Gastroesophageal sphincter (tissue), 4 donors: ENCODE measurements at regions not wholly inside any gene's neighbourhood (a gene's known extent, or its start where the extent isn't known, plus 50 kb on each side); places are given as distances from the start of the nearest gene placed in this dataset.
"Not testable (repeated sequence)": the region's sequence is repeated elsewhere in the genome, so short reads cannot be mapped to it uniquely, and the experiment has no call there.

Source experiments
- ATAC-seq: fragments of 150-250 bp; one replicate; pipeline ENCODE4 v1.9.1; 2016; ENCODE audit warnings: mild to moderate bottlenecking, moderate library complexity
- H3K27ac ChIP-seq, 4 donors: fragments of 200-600 bp; sonication (generic) in 3 of 4; 1 replicate in 3 of 4; 2 replicates in 1 of 4; pipeline ENCODE4 v1.5.1; 2016 to 2019
- H3K27me3 ChIP-seq: fragments of 200-600 bp; sonication (generic); one replicate; pipeline ENCODE4 v1.5.1; 2019
- H3K36me3 ChIP-seq, 2 donors: fragments of 200-600 bp; sonication (generic); one replicate each; pipeline ENCODE4 v1.5.1; 2019; ENCODE audit warnings: control low read depth in 1 of 2
- H3K4me1 ChIP-seq, 3 donors: fragments of 200-600 bp; sonication (generic); 1 replicate in 2 of 3; 2 replicates in 1 of 3; pipeline ENCODE4 v1.5.1; 2016 to 2019; ENCODE audit warnings: control low read depth in 2 of 3
- H3K4me3 ChIP-seq, 2 donors: fragments of 200-600 bp; sonication (generic); one replicate each; pipeline ENCODE4 v1.5.1; 2019; ENCODE audit warnings: mild to moderate bottlenecking in 1 of 2, moderate library complexity in 1 of 2
- H3K9me3 ChIP-seq, 3 donors: fragments of 200-600 bp; sonication (generic); one replicate each; pipeline ENCODE4 v1.5.1; 2017 to 2019; ENCODE audit warnings: control low read depth in 2 of 3
- EP300 ChIP-seq: sonication (generic); formaldehyde crosslinking; IDR thresholded peaks from one replicate; pipeline ENCODE4 v1.6.1; 2017; ENCODE audit warnings: antibody characterized with exemption, mild to moderate bottlenecking
- POLR2A ChIP-seq, 2 donors: fragments of 450-650 bp; IDR thresholded peaks; one replicate each; pipeline ENCODE4 v1.6.1; 2017; ENCODE audit warnings: antibody characterized with exemption in 2 of 2, mild to moderate bottlenecking in 2 of 2, moderate library complexity in 1 of 2
- POLR2AphosphoS5 ChIP-seq: sonication (generic); formaldehyde crosslinking; IDR thresholded peaks from one replicate; pipeline ENCODE4 v1.6.1; 2017; ENCODE audit warnings: antibody characterized with exemption
- WGBS, 2 donors: methylation state at CpG; one replicate each; pipeline ENCODE4 v1.1.5; 2018; ENCODE audit warnings: low coverage in 1 of 2; 5-methylcytosine and 5-hydroxymethylcytosine counted together
- TF ChIP-seq, protein P1 (sequence below), 4 experiments: fragments of 200-600 bp in 2 of 4; fragments of 450-650 bp in 2 of 4; sonication (generic) in 1 of 4; IDR thresholded peaks; one replicate each; pipeline ENCODE4 v1.5.1; 2017 to 2019; ENCODE audit warnings: antibody characterized with exemption in 4 of 4, mild to moderate bottlenecking in 2 of 4, moderate library complexity in 2 of 4

DNA sequence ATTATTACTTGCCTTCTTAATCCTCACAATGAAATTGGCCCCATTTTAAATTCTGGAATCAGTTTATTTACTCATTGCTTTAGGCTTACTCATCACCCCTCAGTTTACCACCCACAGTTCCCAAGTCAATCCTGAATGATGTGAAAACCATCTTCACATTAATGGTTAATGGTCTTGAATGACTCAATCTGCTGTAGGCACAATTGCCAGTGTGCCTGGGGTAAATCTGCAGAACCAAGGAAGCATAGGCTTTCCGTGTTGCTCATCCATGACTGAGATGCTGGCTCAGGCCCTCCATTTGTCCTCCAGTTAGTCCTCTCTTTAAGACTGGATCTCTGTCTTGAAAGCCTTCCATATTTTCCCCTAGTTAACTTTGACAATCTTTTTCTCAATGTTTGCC lies 164.5 kb downstream of the PMAIP1 start:
- WGBS, 2 donors = 75 to 83% methylated on average over 1 of the region's 1 CpG

DNA sequence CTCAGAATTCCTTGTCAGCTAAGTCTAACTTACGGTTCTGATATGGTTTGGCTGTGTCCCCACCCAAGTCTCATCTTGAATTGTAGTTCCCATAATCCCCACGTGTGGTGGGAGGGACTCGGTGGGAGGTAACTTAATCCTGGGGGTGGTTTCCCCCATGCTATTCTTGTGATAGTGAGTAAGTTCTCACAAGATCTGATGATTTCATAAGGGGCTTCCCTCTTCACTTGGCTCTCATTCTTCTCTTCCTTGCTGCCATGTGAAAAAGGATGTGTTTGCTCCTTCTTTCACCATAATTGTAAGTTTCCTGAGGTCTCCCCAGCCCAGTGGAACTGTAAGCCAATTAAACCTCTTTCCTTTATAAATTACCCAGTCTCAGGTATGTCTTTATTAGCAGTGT lies 163.0 kb downstream of the PMAIP1 start:
- WGBS, 2 donors = 76% methylated on average over 3 of the region's 3 CpGs; no CpG with 5 or more reads in 1 of the 2 donors
- H3K27me3 ChIP-seq, ATAC-seq, H3K36me3 ChIP-seq, H3K4me3 ChIP-seq, H3K9me3 ChIP-seq, H3K27ac ChIP-seq: not testable (repeated sequence)
- peaks cover 0 to 47% (median 0%) of the 10 kb centered on the region in 3 donors for H3K4me1 ChIP-seq

More for the DNA sequence above, 164.5 kb downstream of the PMAIP1 start:
- no peak for ATAC-seq
- Histone ChIP-seq H3K36me3 (no peaks in the 10 kb centered on the region), H3K4me1 (peaks cover 0 to 51% (median 0%) of the 10 kb centered on the region in 3 donors), H3K4me3 (no peak overlapping the region), H3K27ac (no peak overlapping the region), H3K9me3 (no peaks in the 10 kb centered on the region), H3K27me3 (no peaks in the 10 kb centered on the region)
- TF ChIP-seq EP300 = no peak

DNA sequence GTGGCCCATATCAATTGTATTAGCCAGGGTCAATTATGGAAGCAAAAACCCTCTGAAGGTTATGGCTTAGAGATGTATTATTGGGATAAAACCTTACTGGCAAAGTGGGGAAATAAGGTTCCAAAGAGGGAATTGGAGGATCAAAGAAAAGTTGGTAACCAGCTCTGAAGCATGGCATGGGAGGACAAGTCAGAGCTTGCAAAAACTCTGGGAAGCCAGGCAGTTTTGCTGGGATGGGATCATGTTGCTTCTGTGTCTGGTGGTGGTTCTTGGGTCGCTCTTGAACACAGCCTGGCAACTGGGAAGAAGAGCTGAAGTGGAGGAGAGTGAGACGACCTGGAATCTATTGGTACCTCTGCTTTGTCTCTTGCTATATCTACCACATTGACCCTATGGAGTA lies 162.6 kb downstream of the PMAIP1 start:
- WGBS, 2 donors = 84 to 87% methylated on average over 2 of the region's 2 CpGs
- TF ChIP-seq, protein P1, sequence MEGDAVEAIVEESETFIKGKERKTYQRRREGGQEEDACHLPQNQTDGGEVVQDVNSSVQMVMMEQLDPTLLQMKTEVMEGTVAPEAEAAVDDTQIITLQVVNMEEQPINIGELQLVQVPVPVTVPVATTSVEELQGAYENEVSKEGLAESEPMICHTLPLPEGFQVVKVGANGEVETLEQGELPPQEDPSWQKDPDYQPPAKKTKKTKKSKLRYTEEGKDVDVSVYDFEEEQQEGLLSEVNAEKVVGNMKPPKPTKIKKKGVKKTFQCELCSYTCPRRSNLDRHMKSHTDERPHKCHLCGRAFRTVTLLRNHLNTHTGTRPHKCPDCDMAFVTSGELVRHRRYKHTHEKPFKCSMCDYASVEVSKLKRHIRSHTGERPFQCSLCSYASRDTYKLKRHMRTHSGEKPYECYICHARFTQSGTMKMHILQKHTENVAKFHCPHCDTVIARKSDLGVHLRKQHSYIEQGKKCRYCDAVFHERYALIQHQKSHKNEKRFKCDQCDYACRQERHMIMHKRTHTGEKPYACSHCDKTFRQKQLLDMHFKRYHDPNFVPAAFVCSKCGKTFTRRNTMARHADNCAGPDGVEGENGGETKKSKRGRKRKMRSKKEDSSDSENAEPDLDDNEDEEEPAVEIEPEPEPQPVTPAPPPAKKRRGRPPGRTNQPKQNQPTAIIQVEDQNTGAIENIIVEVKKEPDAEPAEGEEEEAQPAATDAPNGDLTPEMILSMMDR (IDR thresholded peaks at IDR 0.05) = no peak
- TF ChIP-seq POLR2AphosphoS5 (no peak), POLR2A (IDR thresholded peaks at IDR 0.05) (no peak), EP300 (no peak)
- no peak for ATAC-seq

DNA sequence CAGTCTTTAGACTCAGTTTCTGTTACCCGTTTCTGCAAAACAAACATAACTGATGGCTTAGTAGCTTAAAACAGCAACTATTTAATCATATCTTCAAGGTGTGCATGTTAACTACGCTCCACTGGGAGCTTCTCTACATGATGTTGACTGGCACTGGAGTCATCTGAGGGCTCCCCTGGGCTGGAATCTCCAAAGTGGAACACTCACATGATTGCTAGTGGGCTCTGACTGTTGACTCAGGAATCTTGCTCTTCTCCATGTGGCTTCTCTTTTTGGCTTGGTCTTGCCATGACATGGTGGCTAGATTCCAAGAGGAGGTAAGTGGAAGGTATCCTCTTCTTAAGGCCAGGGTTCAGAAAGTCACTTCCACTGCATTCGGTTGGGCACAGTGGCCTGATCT lies 160.8 kb downstream of the PMAIP1 start:
- no peak for ATAC-seq
- Histone ChIP-seq H3K27me3 (no peaks in the 10 kb centered on the region), H3K9me3 (no peaks in the 10 kb centered on the region), H3K36me3 (no peaks in the 10 kb centered on the region), H3K4me1 (peaks cover 0 to 24% (median 0%) of the 10 kb centered on the region in 3 donors), H3K27ac (peak overlapping the region in 2 of 4 donors; percentile 39 to 46), H3K4me3 (no peak overlapping the region)
- WGBS, 2 donors = 24 to 52% methylated on average over 2 of the region's 3 CpGs
- TF ChIP-seq POLR2A (IDR thresholded peaks at IDR 0.05) = no peak
- TF ChIP-seq POLR2AphosphoS5 = peak; percentile 23
- TF ChIP-seq, protein P1 (IDR thresholded peaks at IDR 0.05) = no peak
- no peak for TF ChIP-seq EP300

More for the DNA sequence above, 162.6 kb downstream of the PMAIP1 start:
- H3K4me3 ChIP-seq = no peak overlapping the region
- no peaks in the 10 kb centered on the region for H3K9me3 ChIP-seq
- no peaks in the 10 kb centered on the region for H3K27me3 ChIP-seq
- H3K36me3 ChIP-seq = no peaks in the 10 kb centered on the region
- no peak overlapping the region for H3K27ac ChIP-seq
- H3K4me1 ChIP-seq = peaks cover 0 to 42% (median 0%) of the 10 kb centered on the region in 3 donors

DNA sequence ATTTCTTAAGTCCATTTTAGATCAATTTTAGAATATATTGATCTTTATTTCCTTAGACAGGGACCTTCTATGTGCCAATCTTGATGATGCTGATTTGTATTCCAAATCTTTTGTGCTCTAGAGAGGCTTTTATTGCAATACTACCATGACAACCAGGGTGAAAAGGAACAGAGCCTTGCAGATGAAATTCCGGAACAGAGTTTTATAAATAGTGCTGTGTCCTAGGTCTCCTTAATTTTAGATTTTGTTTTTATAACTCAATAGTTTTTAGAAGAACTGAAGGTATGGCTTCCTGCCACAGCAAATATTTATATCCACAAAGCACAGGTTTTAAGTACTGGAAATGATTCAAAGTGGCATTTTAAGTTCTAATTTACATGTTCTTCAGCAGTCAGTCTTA lies 160.2 kb downstream of the PMAIP1 start:
- peak; percentile 60 for TF ChIP-seq POLR2AphosphoS5
- TF ChIP-seq, protein P1 (IDR thresholded peaks at IDR 0.05) = peak in 1 of 4 experiments; percentile 7
- no peak for TF ChIP-seq EP300
- Histone ChIP-seq H3K9me3 (no peaks in the 10 kb centered on the region), H3K36me3 (no peaks in the 10 kb centered on the region), H3K4me3 (no peak overlapping the region), H3K4me1 (peaks cover 0 to 19% (median 0%) of the 10 kb centered on the region in 3 donors), H3K27ac (peak overlapping the region in 2 of 4 donors; percentile 46 to 53), H3K27me3 (no peaks in the 10 kb centered on the region)
- WGBS, 2 donors = 33 to 53% methylated on average over 1 of the region's 1 CpG
- ATAC-seq = peak; percentile 55

DNA sequence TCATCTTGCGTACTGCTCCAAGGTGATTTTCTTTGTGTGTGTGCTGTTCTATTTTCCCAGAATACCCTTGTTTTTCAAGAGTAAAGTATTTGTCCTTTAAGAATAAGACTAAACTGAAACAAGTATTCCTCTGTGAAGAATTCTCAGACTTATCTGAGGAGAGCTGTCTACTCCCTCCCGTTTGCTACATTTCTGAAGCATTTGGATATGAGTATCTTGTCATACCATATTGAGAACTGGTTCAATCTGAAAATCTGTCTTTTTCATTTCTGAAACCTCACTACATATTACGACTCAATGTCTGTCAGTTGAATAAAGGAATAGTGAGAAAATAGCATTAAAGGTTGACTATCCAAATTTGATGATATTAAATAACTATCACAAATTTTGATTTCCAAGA lies 159.4 kb downstream of the PMAIP1 start:
- ATAC-seq = no peak
- Histone ChIP-seq H3K9me3 (no peaks in the 10 kb centered on the region), H3K27ac (peak overlapping the region in 1 of 4 donors; percentile 46), H3K4me1 (peaks cover 0 to 19% (median 0%) of the 10 kb centered on the region in 3 donors), H3K4me3 (no peak overlapping the region), H3K27me3 (no peaks in the 10 kb centered on the region), H3K36me3 (no peaks in the 10 kb centered on the region)
- no peak for TF ChIP-seq POLR2AphosphoS5
- no peak for TF ChIP-seq EP300
- TF ChIP-seq, protein P1 (IDR thresholded peaks at IDR 0.05) = no peak
- no peak for TF ChIP-seq POLR2A (IDR thresholded peaks at IDR 0.05)
- WGBS, 2 donors = 78 to 82% methylated on average over 3 of the region's 3 CpGs
